GM10266 (cell line): ENCODE measurements at regions not wholly inside any gene's neighbourhood (a gene's known extent, or its start where the extent isn't known, plus 50 kb on each side); places are given as distances from the start of the nearest gene placed in this dataset.

ENCODE experiments used
- DNase-seq: peaks from one replicate; pipeline ENCODE4 v3.0.0; 2012; ENCODE audit errors: extremely low spot score
- TF ChIP-seq, protein P1 (sequence below): IDR thresholded peaks from 2 replicates; pipeline ENCODE4 v1.5.1; 2012; ENCODE audit warnings: mild to moderate bottlenecking, low read depth; ENCODE audit not compliant: control insufficient read depth, insufficient read depth; ENCODE audit errors: missing control alignments

DNA sequence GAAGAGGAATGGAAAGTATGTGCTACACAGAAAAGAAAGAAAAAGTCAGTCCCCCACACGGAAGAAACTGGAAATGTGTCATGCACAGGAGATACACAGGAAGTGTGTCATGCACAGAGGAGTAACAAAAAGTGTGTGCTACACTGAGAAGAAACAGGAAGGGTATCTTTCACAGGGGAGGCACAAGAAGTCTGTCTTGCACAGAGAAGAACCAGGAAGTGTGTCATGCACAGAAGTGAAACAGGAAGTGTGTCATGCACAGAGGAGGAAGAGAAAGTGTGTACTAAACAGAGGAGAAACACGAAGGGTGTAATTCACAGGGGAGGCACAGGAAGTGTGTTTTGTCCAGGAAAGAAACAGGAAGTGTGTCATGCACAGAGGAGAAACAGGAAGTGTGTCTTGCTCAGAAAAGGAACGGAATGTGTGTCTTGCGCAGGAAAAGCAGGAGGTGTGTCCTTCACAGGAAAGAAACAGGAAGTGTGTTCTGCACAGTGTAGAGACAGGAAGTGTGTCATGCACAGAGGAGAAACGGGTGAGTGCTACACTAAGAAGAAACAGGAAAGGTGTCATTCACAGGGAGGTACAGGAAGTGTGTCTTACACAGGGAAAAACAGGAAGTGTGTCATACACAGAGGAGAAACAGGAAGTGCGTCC, 527.2 kb upstream of the PRKX start:
- TF ChIP-seq, protein P1, sequence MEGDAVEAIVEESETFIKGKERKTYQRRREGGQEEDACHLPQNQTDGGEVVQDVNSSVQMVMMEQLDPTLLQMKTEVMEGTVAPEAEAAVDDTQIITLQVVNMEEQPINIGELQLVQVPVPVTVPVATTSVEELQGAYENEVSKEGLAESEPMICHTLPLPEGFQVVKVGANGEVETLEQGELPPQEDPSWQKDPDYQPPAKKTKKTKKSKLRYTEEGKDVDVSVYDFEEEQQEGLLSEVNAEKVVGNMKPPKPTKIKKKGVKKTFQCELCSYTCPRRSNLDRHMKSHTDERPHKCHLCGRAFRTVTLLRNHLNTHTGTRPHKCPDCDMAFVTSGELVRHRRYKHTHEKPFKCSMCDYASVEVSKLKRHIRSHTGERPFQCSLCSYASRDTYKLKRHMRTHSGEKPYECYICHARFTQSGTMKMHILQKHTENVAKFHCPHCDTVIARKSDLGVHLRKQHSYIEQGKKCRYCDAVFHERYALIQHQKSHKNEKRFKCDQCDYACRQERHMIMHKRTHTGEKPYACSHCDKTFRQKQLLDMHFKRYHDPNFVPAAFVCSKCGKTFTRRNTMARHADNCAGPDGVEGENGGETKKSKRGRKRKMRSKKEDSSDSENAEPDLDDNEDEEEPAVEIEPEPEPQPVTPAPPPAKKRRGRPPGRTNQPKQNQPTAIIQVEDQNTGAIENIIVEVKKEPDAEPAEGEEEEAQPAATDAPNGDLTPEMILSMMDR = no peak
- no peak for DNase-seq

DNA sequence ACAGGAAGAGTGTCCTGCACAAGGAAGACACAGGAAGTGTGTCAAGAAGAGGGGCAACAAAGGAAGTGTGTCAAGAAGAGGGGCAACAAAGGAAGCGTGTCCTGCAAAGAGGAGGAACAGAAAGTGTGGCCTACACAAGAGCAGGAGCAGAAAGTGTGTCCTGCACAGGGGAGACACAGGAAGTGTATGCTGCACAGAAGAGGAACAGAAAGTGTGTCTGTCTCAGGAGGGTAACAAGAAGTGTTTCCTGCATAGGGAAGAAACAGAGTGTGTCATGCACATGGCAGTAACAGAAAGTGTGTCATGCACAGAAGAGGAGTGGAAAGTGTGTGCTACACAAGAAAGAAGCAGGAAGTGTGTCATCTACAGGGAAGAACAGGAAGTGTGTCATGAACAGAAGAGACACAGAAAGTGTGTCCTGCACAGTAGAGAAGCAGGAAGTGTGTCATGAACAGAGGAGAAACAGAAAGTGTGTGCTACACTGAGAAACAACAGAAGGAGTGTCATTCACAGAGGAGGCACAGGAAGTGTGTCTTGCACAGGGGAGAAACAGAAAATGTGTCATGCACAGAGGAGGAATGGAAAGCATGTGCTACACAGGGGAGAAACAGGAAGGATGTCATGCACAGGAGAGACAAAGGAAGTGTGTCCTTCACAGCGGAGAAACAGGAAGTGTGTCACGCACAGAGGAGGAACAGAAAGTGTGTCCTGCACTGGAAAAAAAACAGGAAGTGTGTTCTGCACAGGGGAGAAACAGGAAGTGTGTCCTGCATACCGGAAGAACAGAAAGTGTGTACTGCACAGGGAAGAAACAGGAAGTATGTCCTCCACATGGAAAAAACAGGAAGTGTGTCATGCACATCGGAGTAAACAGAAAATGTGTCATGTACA, 526.4 kb upstream of the PRKX start:
- DNase-seq = no peak
- TF ChIP-seq, protein P1 = no peak

GRCh38 chrX:4238916-4239315, 525.5 kb upstream of the PRKX start:
- no peak for DNase-seq
- TF ChIP-seq, protein P1 = no peak

- TF ChIP-seq, protein P1 = no peak
- no peak for DNase-seq
Measured at GRCh38 chrX:4225086-4225485, 511.6 kb upstream of the PRKX start.

DNA sequence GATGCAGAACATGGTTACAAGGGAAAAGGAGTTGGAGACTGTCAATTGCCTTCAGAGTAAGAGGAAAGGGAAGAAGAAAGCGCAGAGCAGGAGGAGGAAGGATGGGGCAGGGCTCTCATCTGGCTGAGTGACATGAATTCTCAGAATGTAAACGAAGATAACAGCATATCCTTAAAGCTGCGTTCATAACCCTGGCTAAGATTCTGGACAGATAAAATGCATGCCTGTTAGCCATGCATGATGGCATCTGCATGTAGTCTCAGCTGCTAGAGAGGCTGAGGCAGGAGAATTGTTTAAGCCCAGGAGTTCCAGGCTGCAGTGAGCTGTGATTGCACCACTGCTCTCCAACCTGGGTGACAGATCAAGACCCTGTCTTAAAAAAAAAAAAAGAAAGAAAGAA, 493.5 kb upstream of the PRKX start:
- TF ChIP-seq, protein P1 = no peak
- DNase-seq = no peak

GRCh38 chrX:4197971-4198370, 484.5 kb upstream of the PRKX start:
- TF ChIP-seq, protein P1 = no peak
- no peak for DNase-seq
